Activated CD8-positive, alpha-beta memory T cell treated with anti-CD3 and anti-CD28 coated beads, Interleukin-2, amount 50 U/mL, for 24 hours (primary cell): ENCODE measurements at regions not wholly inside any gene's neighbourhood (a gene's known extent, or its start where the extent isn't known, plus 50 kb on each side); places are given as distances from the start of the nearest gene placed in this dataset.
"Not testable (repeated sequence)": the region's sequence is repeated elsewhere in the genome, so short reads cannot be mapped to it uniquely, and the experiment has no call there.

Source experiments
- DNase-seq: peaks from one replicate; pipeline ENCODE4 v3.0.0-alpha.2; 2020; ENCODE audit errors: extremely low read depth

GRCh38 chr18:39618265-39619003, 2052.8 kb upstream of the CELF4 start:
- DNase-seq = no peak

- DNase-seq = no peak
Observed at GRCh38 chr18:39611381-39612100, 2045.9 kb upstream of the CELF4 start.

GRCh38 chr18:39607034-39607433, 2041.4 kb upstream of the CELF4 start:
- DNase-seq = no peak

- no peak for DNase-seq
Observed at GRCh38 chr18:39604836-39605235, 2039.2 kb upstream of the CELF4 start.

GRCh38 chr18:39602131-39602530, 2036.5 kb upstream of the CELF4 start:
- no peak for DNase-seq

GRCh38 chr18:39600894-39601293, 2035.3 kb upstream of the CELF4 start:
- DNase-seq = no peak

- DNase-seq = no peak
Observed at GRCh38 chr18:39599251-39599650, 2033.7 kb upstream of the CELF4 start.

- no peak for DNase-seq
Observed at GRCh38 chr18:39596891-39597290, 2031.3 kb upstream of the CELF4 start.

- DNase-seq = no peak
Observed at GRCh38 chr18:39596221-39596620, 2030.6 kb upstream of the CELF4 start.

GRCh38 chr18:39594206-39594605, 2028.6 kb upstream of the CELF4 start:
- no peak for DNase-seq

GRCh38 chr18:39591649-39592048, 2026.1 kb upstream of the CELF4 start:
- DNase-seq = no peak

- no peak for DNase-seq
Observed at GRCh38 chr18:39589496-39589895, 2023.9 kb upstream of the CELF4 start.

GRCh38 chr18:39587586-39587985, 2022.0 kb upstream of the CELF4 start:
- DNase-seq = no peak

- no peak for DNase-seq
Observed at GRCh38 chr18:39586741-39587140, 2021.1 kb upstream of the CELF4 start.

GRCh38 chr18:39574897-39575296, 2009.3 kb upstream of the CELF4 start:
- no peak for DNase-seq

- no peak for DNase-seq
Observed at GRCh38 chr18:39571511-39571910, 2005.9 kb upstream of the CELF4 start.

- not testable (repeated sequence) for DNase-seq
Observed at GRCh38 chr18:39565551-39566230, 2000.1 kb upstream of the CELF4 start.

- DNase-seq = no peak
Observed at GRCh38 chr18:39564716-39565115, 1999.1 kb upstream of the CELF4 start.

- DNase-seq = no peak
Observed at GRCh38 chr18:39561126-39561525, 1995.5 kb upstream of the CELF4 start.

- DNase-seq = no peak
Observed at GRCh38 chr18:39558658-39559057, 1993.1 kb upstream of the CELF4 start.

- no peak for DNase-seq
Observed at GRCh38 chr18:39555496-39555895, 1989.9 kb upstream of the CELF4 start.

- DNase-seq = no peak
Observed at GRCh38 chr18:39550701-39551100, 1985.1 kb upstream of the CELF4 start.

GRCh38 chr18:39549144-39549543, 1983.5 kb upstream of the CELF4 start:
- no peak for DNase-seq
